ENCODE measurements at regions not wholly inside any gene's neighbourhood (a gene's known extent, or its start where the extent isn't known, plus 50 kb on each side); places are given as distances from the start of the nearest gene placed in this dataset.
A peak's percentile ranks its signal among the peaks of the same experiment; 100 is the strongest.
"Not testable (repeated sequence)": the region's sequence is repeated elsewhere in the genome, so short reads cannot be mapped to it uniquely, and the experiment has no call there.

- no peaks in the 10 kb centered on the region for H3K79me2 ChIP-seq (ENCODE audit: control insufficient read depth, insufficient read depth, low read length)
- peak in 1 of 2 donors; percentile 8 for DNase-seq (ENCODE audit: low read depth in 2 of 2)
- H3K27me3 ChIP-seq (ENCODE audit: control insufficient read depth, insufficient read depth, low read length), result no peaks in the 10 kb centered on the region
- no peak overlapping the region for H3K27ac ChIP-seq (ENCODE audit: insufficient read depth, low read length)
- no peaks in the 10 kb centered on the region for H3K36me3 ChIP-seq (ENCODE audit: control insufficient read depth, insufficient read depth, low read length)
- no peak overlapping the region for H3K9ac ChIP-seq (ENCODE audit: insufficient read depth, low read length)
- no peaks in the 10 kb centered on the region for H3K9me3 ChIP-seq (ENCODE audit: control insufficient read depth, insufficient read depth, low read depth, low read length)
- no peak overlapping the region for H3K4me3 ChIP-seq (replicated peaks in 1 of 4; ENCODE audit: control extremely low read depth in 1 of 4, insufficient read depth in 1 of 4, low read depth in 3 of 4, low read length in 4 of 4)
- no peaks in the 10 kb centered on the region for H3K4me1 ChIP-seq (ENCODE audit: control insufficient read depth, extremely low read depth, insufficient read depth, low read length)
- no peaks in the 10 kb centered on the region for H4K20me1 ChIP-seq (ENCODE audit: control insufficient read depth, extremely low read depth, insufficient read depth, low read length)
- no peak overlapping the region for H2AFZ ChIP-seq (ENCODE audit: low read length)
- TF ChIP-seq, protein P1, sequence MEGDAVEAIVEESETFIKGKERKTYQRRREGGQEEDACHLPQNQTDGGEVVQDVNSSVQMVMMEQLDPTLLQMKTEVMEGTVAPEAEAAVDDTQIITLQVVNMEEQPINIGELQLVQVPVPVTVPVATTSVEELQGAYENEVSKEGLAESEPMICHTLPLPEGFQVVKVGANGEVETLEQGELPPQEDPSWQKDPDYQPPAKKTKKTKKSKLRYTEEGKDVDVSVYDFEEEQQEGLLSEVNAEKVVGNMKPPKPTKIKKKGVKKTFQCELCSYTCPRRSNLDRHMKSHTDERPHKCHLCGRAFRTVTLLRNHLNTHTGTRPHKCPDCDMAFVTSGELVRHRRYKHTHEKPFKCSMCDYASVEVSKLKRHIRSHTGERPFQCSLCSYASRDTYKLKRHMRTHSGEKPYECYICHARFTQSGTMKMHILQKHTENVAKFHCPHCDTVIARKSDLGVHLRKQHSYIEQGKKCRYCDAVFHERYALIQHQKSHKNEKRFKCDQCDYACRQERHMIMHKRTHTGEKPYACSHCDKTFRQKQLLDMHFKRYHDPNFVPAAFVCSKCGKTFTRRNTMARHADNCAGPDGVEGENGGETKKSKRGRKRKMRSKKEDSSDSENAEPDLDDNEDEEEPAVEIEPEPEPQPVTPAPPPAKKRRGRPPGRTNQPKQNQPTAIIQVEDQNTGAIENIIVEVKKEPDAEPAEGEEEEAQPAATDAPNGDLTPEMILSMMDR (conservative IDR thresholded peaks at IDR 0.05 in 1 of 2, IDR thresholded peaks at IDR 0.05 in 1 of 2; ENCODE audit: low read depth in 1 of 2, low read length in 2 of 2), result no peak
- no peak for TF ChIP-seq EZH2 (IDR thresholded peaks at IDR 0.05; ENCODE audit: low read length, missing control alignments)
- H3K4me2 ChIP-seq (ENCODE audit: extremely low read depth, insufficient read depth, low read length), result no peak overlapping the region
Observed at GRCh38 chr20:30486103-30486478, 771.4 kb upstream of the DEFB115 start.

DNA sequence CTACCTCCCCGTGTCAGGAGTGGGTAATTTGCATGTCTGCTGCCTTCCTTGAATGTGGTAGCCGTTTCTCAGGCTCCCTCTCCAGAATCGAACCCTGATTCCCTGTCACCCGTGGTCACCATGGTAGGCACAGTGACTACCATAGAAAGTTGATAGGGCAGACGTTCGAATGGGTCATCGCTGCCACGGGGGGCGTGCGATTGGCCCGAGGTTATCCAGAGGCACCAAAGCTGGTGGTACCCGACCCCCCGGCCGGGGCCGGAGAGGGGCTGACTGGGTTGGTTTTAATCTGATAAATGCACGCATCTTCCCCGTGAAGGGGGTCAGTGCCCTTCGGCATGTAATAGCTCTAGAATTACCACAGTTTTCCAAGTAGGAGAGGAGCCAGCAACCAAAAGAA, 770.0 kb upstream of the DEFB115 start:
- not testable (repeated sequence) for H3K79me2 ChIP-seq (ENCODE audit: control insufficient read depth, insufficient read depth, low read length); H3K4me3 ChIP-seq (replicated peaks in 1 of 4; ENCODE audit: control extremely low read depth in 1 of 4, insufficient read depth in 1 of 4, low read depth in 3 of 4, low read length in 4 of 4); H3K27me3 ChIP-seq (ENCODE audit: control insufficient read depth, insufficient read depth, low read length); H3K27ac ChIP-seq (ENCODE audit: insufficient read depth, low read length); H3K9ac ChIP-seq (ENCODE audit: insufficient read depth, low read length); DNase-seq (ENCODE audit: low read depth in 2 of 2); H3K4me2 ChIP-seq (ENCODE audit: extremely low read depth, insufficient read depth, low read length); H3K9me3 ChIP-seq (ENCODE audit: control insufficient read depth, insufficient read depth, low read depth, low read length); H4K20me1 ChIP-seq (ENCODE audit: control insufficient read depth, extremely low read depth, insufficient read depth, low read length); H3K4me1 ChIP-seq (ENCODE audit: control insufficient read depth, extremely low read depth, insufficient read depth, low read length); H3K36me3 ChIP-seq (ENCODE audit: control insufficient read depth, insufficient read depth, low read length); H2AFZ ChIP-seq (ENCODE audit: low read length)

DNA sequence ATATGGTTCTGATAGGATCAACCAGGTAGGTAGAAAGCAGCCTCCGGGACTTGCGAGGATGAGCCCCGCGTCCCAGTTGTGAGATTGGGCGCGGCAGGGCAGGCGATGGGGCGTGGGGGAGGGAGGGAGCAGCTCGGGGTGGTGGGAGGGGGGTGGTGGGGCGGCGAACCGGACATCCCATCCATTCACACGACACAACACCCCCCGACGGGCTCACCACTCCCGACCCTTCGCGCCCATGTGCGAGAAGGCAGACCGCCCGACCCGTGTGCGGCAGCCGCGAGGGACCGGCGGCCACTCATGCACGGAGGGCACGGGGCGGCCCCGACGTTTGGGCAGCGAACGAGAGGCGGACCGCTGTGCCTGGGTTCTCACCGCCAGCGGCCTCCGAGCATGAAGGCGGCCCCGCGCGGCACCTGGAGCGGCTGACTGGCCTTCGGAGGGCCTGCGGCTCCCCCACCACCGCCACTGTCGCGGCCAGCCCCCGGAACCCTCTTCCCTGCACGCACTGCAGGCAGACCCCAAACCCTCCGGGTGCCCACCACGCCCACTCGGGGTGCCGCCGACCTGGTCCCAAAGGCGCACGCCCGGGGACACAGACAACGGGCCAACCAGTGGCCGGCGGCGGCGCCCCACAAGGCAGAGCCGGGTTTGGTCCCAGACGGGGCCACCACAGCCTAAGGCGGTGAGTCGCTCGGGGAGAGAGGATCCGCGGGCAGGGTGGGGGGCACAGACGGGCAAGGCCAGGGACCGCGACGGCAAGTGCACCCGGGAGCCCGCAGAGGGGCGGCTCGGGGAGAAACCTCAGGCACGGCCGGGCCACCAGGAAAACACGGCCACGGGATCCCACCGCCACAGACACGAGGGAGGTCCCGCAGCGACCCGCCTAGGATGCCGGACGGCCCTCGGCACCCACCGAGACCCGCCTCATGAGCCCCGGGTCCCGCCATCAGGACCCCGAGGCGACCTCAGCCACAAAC, 769.2 kb upstream of the DEFB115 start:
- Histone ChIP-seq H3K36me3 (ENCODE audit: control insufficient read depth, insufficient read depth, low read length) (no peaks in the 10 kb centered on the region), H3K9me3 (ENCODE audit: control insufficient read depth, insufficient read depth, low read depth, low read length) (no peaks in the 10 kb centered on the region), H3K4me1 (ENCODE audit: control insufficient read depth, extremely low read depth, insufficient read depth, low read length) (no peaks in the 10 kb centered on the region), H4K20me1 (ENCODE audit: control insufficient read depth, extremely low read depth, insufficient read depth, low read length) (no peaks in the 10 kb centered on the region), H3K27ac (ENCODE audit: insufficient read depth, low read length) (no peak overlapping the region), H3K27me3 (ENCODE audit: control insufficient read depth, insufficient read depth, low read length) (no peaks in the 10 kb centered on the region), H3K79me2 (ENCODE audit: control insufficient read depth, insufficient read depth, low read length) (no peaks in the 10 kb centered on the region), H2AFZ (ENCODE audit: low read length) (no peak overlapping the region), H3K9ac (ENCODE audit: insufficient read depth, low read length) (no peak overlapping the region), H3K4me3 (replicated peaks in 1 of 4; ENCODE audit: control extremely low read depth in 1 of 4, insufficient read depth in 1 of 4, low read depth in 3 of 4, low read length in 4 of 4) (no peak overlapping the region), H3K4me2 (ENCODE audit: extremely low read depth, insufficient read depth, low read length) (no peak overlapping the region)
- TF ChIP-seq, protein P1 (conservative IDR thresholded peaks at IDR 0.05 in 1 of 2, IDR thresholded peaks at IDR 0.05 in 1 of 2; ENCODE audit: low read depth in 1 of 2, low read length in 2 of 2), result no peak
- no peak for TF ChIP-seq EZH2 (IDR thresholded peaks at IDR 0.05; ENCODE audit: low read length, missing control alignments)
- DNase-seq (ENCODE audit: low read depth in 2 of 2), result no peak

Data from fibroblast of lung (primary cell).